ENCODE measurements at regions not wholly inside any gene's neighbourhood (a gene's known extent, or its start where the extent isn't known, plus 50 kb on each side); places are given as distances from the start of the nearest gene placed in this dataset.

- H3K27ac Mint-ChIP-seq (ENCODE audit: low read depth, unreplicated experiment), result no peak overlapping the region
- no peak for DNase-seq (ENCODE audit: unreplicated experiment)
- CTCF ChIA-PET, result interaction anchor here (0.7 kb wide), 1 partner anchor 567 kb away, joined by 3 read pairs; no protein-coding TSS in a partner anchor
- H3K4me1 Mint-ChIP-seq (ENCODE audit: insufficient read depth, unreplicated experiment), result no peaks in the 10 kb centered on the region
- POLR2A ChIA-PET, result no interaction called here
- intact Hi-C loops (cut with micrococcal nuclease), result no loop called here
- no peak overlapping the region for H3K4me3 Mint-ChIP-seq (ENCODE audit: unreplicated experiment)
- TF ChIP-seq, protein P1, sequence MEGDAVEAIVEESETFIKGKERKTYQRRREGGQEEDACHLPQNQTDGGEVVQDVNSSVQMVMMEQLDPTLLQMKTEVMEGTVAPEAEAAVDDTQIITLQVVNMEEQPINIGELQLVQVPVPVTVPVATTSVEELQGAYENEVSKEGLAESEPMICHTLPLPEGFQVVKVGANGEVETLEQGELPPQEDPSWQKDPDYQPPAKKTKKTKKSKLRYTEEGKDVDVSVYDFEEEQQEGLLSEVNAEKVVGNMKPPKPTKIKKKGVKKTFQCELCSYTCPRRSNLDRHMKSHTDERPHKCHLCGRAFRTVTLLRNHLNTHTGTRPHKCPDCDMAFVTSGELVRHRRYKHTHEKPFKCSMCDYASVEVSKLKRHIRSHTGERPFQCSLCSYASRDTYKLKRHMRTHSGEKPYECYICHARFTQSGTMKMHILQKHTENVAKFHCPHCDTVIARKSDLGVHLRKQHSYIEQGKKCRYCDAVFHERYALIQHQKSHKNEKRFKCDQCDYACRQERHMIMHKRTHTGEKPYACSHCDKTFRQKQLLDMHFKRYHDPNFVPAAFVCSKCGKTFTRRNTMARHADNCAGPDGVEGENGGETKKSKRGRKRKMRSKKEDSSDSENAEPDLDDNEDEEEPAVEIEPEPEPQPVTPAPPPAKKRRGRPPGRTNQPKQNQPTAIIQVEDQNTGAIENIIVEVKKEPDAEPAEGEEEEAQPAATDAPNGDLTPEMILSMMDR (IDR thresholded peaks at IDR 0.05; ENCODE audit: unreplicated experiment), result no peak
- no peaks in the 10 kb centered on the region for H3K36me3 Mint-ChIP-seq (ENCODE audit: insufficient read depth, unreplicated experiment)
- H3K27me3 Mint-ChIP-seq (ENCODE audit: insufficient read depth, unreplicated experiment), result peaks cover 52% of the 10 kb centered on the region
- H3K9me3 Mint-ChIP-seq (ENCODE audit: unreplicated experiment), result no peaks in the 10 kb centered on the region
- BruUV-seq (replicated peaks), result no TSS peak
These were observed 137.4 kb upstream of the SEMA3D start for GRCh38 chr7:85324145-85324799.

DNA sequence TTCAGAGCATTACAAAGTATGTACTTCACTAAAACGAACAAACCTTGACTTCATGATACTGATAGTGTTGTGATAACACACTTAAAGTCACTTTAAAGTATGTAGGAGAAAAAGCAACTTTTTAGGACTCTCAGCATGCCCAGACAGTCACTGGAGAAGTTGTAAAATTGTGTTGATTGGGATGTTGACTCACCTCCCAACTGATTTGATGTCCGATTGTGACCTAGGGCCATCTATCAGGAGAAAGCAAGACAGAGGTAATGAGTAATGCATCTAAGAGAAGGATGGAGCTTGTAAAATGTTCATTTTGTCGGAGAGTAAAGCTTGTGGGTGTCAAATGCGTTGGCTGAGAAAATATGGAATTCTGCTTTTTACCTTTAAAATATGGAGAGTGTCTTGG lies 135.4 kb upstream of the SEMA3D start:
- H3K4me1 Mint-ChIP-seq (ENCODE audit: insufficient read depth, unreplicated experiment), result no peaks in the 10 kb centered on the region
- no peaks in the 10 kb centered on the region for H3K36me3 Mint-ChIP-seq (ENCODE audit: insufficient read depth, unreplicated experiment)
- no peak overlapping the region for H3K4me3 Mint-ChIP-seq (ENCODE audit: unreplicated experiment)
- intact Hi-C loops (cut with micrococcal nuclease), result no loop called here
- DNase-seq (ENCODE audit: unreplicated experiment), result no peak
- TF ChIP-seq, protein P1 (IDR thresholded peaks at IDR 0.05; ENCODE audit: unreplicated experiment), result no peak
- no peak overlapping the region for H3K27ac Mint-ChIP-seq (ENCODE audit: low read depth, unreplicated experiment)
- BruUV-seq (replicated peaks), result no TSS peak
- CTCF ChIA-PET, result no interaction called here
- POLR2A ChIA-PET, result no interaction called here
- peaks cover 63% of the 10 kb centered on the region for H3K27me3 Mint-ChIP-seq (ENCODE audit: insufficient read depth, unreplicated experiment)
- H3K9me3 Mint-ChIP-seq (ENCODE audit: unreplicated experiment), result no peaks in the 10 kb centered on the region

- Mint-ChIP-seq H3K9me3 (ENCODE audit: unreplicated experiment) (no peaks in the 10 kb centered on the region), H3K4me1 (ENCODE audit: insufficient read depth, unreplicated experiment) (no peaks in the 10 kb centered on the region), H3K4me3 (ENCODE audit: unreplicated experiment) (no peak overlapping the region), H3K27me3 (ENCODE audit: insufficient read depth, unreplicated experiment) (peaks cover 55% of the 10 kb centered on the region), H3K36me3 (ENCODE audit: insufficient read depth, unreplicated experiment) (no peaks in the 10 kb centered on the region), H3K27ac (ENCODE audit: low read depth, unreplicated experiment) (no peak overlapping the region)
- BruUV-seq (replicated peaks), result no TSS peak
- DNase-seq (ENCODE audit: unreplicated experiment), result no peak
- ChIA-PET POLR2A (no interaction called here), CTCF (no interaction called here)
- TF ChIP-seq, protein P1 (IDR thresholded peaks at IDR 0.05; ENCODE audit: unreplicated experiment), result no peak
- intact Hi-C loops (cut with micrococcal nuclease), result no loop called here
These were observed 134.0 kb upstream of the SEMA3D start for GRCh38 chr7:85320699-85321476.

DNA sequence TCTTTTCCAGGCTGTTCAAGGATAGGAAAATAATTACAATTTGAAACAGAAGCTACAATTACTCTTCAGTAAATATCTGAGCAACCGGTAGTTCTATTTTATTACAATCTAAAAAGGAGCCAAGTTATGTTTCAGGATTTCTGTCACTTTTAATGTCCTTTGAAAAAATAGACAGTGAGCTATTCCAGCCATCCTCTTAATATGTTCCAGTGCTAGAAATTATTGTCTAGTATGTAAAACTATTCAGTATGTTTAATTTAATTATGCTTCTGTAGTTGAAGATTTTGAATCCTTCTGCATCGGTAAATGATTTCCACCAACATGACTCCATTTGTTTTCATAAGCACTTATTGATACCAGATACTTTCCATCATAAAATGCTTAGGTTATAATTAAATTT lies 129.6 kb upstream of the SEMA3D start:
- ChIA-PET POLR2A (no interaction called here), CTCF (no interaction called here)
- no peaks in the 10 kb centered on the region for H3K36me3 Mint-ChIP-seq (ENCODE audit: insufficient read depth, unreplicated experiment)
- H3K9me3 Mint-ChIP-seq (ENCODE audit: unreplicated experiment), result no peaks in the 10 kb centered on the region
- BruUV-seq (replicated peaks), result no TSS peak
- no peak for DNase-seq (ENCODE audit: unreplicated experiment)
- H3K4me1 Mint-ChIP-seq (ENCODE audit: insufficient read depth, unreplicated experiment), result no peaks in the 10 kb centered on the region
- intact Hi-C loops (cut with micrococcal nuclease), result no loop called here
- H3K4me3 Mint-ChIP-seq (ENCODE audit: unreplicated experiment), result no peak overlapping the region
- H3K27me3 Mint-ChIP-seq (ENCODE audit: insufficient read depth, unreplicated experiment), result peaks cover 23% of the 10 kb centered on the region
- H3K27ac Mint-ChIP-seq (ENCODE audit: low read depth, unreplicated experiment), result no peak overlapping the region
- TF ChIP-seq, protein P1 (IDR thresholded peaks at IDR 0.05; ENCODE audit: unreplicated experiment), result no peak

All from MCF 10A (cell line).